DOHH2 (cell line): ENCODE measurements at regions not wholly inside any gene's neighbourhood (a gene's known extent, or its start where the extent isn't known, plus 50 kb on each side); places are given as distances from the start of the nearest gene placed in this dataset.

ENCODE experiments used
- H3F3A ChIP-seq: fragments of 200-600 bp; sonication (generic), shearing (Covaris generic); 2 replicates; pipeline ENCODE4 v1.6.0; 2016; ENCODE audit warnings: antibody characterized with exemption, mild to moderate bottlenecking; ENCODE audit not compliant: control insufficient read depth, insufficient read depth
- H3K27ac ChIP-seq: fragments of 200-600 bp; sonication (generic); 2 replicates; pipeline ENCODE4 v1.5.1; 2014; ENCODE audit warnings: low read depth, mild to moderate bottlenecking, low read length, moderate library complexity
- H3K27me3 ChIP-seq: fragments of 200-600 bp; sonication (generic); 2 replicates; pipeline ENCODE4 v1.6.1; 2014; ENCODE audit warnings: mild to moderate bottlenecking, low read length, mixed read lengths; ENCODE audit not compliant: control insufficient read depth
- H3K36me3 ChIP-seq: fragments of 200-600 bp; sonication (generic); 2 replicates; pipeline ENCODE4 v1.6.1; 2014; ENCODE audit warnings: mild to moderate bottlenecking, low read length, moderate library complexity, mixed read lengths; ENCODE audit not compliant: control insufficient read depth
- H3K4me1 ChIP-seq: fragments of 200-600 bp; sonication (generic); 2 replicates; pipeline ENCODE4 v1.6.1; 2014; ENCODE audit warnings: mild to moderate bottlenecking, low read length, mixed read lengths; ENCODE audit not compliant: control insufficient read depth
- H3K4me2 ChIP-seq: fragments of 200-600 bp; sonication (generic); 2 replicates; pipeline ENCODE4 v1.6.0; 2014; ENCODE audit warnings: mild to moderate bottlenecking, low read length, moderate library complexity
- H3K4me3 ChIP-seq: fragments of 200-600 bp; sonication (generic); 2 replicates; pipeline ENCODE4 v1.5.1; 2014; ENCODE audit warnings: mild to moderate bottlenecking, low read length, mixed read lengths
- H3K79me2 ChIP-seq: fragments of 200-600 bp; sonication (generic); 2 replicates; pipeline ENCODE4 v1.6.1; 2014; ENCODE audit warnings: mild to moderate bottlenecking, low read length, mixed read lengths; ENCODE audit not compliant: control insufficient read depth
- H3K9me2 ChIP-seq: fragments of 200-600 bp; sonication (generic); replicated peaks from 2 replicates; pipeline ENCODE4 v1.6.1; 2014; ENCODE audit warnings: mild to moderate bottlenecking, low read length, mixed read lengths; ENCODE audit not compliant: control insufficient read depth
- H3K9me3 ChIP-seq: fragments of 200-600 bp; sonication (generic); 2 replicates; pipeline ENCODE4 v1.6.1; 2014; ENCODE audit warnings: antibody characterized with exemption, low read length, mixed read lengths; ENCODE audit not compliant: control insufficient read depth, insufficient read depth
- H4K20me1 ChIP-seq: fragments of 200-600 bp; sonication (generic); 2 replicates; pipeline ENCODE4 v1.6.0; 2014; ENCODE audit warnings: low read depth, mild to moderate bottlenecking, antibody characterized with exemption, low read length, moderate library complexity; ENCODE audit not compliant: control insufficient read depth, insufficient read depth
- EZH2phosphoT487 ChIP-seq: fragments of 200-600 bp; sonication (generic); IDR thresholded peaks from 2 replicates; pipeline ENCODE4 v1.6.1; 2017; ENCODE audit warnings: borderline replicate concordance, mild to moderate bottlenecking, antibody characterized with exemption, low read length, moderate library complexity, mixed read lengths
- TF ChIP-seq, protein P1 (sequence below): fragments of 200-600 bp; sonication (generic); IDR thresholded peaks from one replicate; pipeline ENCODE4 v1.5.1; 2014; ENCODE audit warnings: antibody characterized with exemption, mild to moderate bottlenecking, low read depth, low read length; ENCODE audit not compliant: poor library complexity, severe bottlenecking

GRCh38 chr2:60301726-60302125 lies 251.7 kb downstream of the BCL11A start:
- no peak for TF ChIP-seq EZH2phosphoT487
- TF ChIP-seq, protein P1, sequence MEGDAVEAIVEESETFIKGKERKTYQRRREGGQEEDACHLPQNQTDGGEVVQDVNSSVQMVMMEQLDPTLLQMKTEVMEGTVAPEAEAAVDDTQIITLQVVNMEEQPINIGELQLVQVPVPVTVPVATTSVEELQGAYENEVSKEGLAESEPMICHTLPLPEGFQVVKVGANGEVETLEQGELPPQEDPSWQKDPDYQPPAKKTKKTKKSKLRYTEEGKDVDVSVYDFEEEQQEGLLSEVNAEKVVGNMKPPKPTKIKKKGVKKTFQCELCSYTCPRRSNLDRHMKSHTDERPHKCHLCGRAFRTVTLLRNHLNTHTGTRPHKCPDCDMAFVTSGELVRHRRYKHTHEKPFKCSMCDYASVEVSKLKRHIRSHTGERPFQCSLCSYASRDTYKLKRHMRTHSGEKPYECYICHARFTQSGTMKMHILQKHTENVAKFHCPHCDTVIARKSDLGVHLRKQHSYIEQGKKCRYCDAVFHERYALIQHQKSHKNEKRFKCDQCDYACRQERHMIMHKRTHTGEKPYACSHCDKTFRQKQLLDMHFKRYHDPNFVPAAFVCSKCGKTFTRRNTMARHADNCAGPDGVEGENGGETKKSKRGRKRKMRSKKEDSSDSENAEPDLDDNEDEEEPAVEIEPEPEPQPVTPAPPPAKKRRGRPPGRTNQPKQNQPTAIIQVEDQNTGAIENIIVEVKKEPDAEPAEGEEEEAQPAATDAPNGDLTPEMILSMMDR, result no peak
- no peak overlapping the region for H3K4me2 ChIP-seq
- H3K4me3 ChIP-seq, result no peak overlapping the region
- H3K9me3 ChIP-seq, result no peaks in the 10 kb centered on the region
- H3K4me1 ChIP-seq, result peaks cover 40% of the 10 kb centered on the region
- H3K79me2 ChIP-seq, result no peaks in the 10 kb centered on the region
- no peaks in the 10 kb centered on the region for H3K9me2 ChIP-seq
- no peaks in the 10 kb centered on the region for H3K27me3 ChIP-seq
- peaks cover 14% of the 10 kb centered on the region; the same call in 1 of the 2 replicates for H3F3A ChIP-seq
- H3K27ac ChIP-seq, result no peak overlapping the region
- H4K20me1 ChIP-seq, result no peaks in the 10 kb centered on the region
- no peaks in the 10 kb centered on the region for H3K36me3 ChIP-seq

DNA sequence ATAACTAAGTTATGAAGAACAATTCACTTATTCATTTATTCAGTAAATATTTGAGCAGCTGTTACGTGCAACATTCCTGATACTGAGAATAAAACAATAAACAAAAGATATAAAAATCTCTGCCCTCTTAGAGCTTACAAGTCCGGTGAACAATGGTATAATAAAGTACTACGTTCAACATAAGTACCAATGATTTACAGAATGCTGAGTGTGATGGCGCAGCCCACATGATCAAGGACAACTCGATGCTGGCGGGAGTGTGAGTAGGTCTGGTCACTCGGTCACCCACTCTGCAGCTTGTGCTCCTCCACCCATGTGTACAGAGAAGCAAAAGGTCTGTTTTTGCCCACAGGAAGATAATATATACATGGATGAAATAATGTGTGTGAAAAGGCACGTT lies 254.3 kb downstream of the BCL11A start:
- H3K36me3 ChIP-seq, result no peaks in the 10 kb centered on the region
- TF ChIP-seq EZH2phosphoT487, result no peak
- TF ChIP-seq, protein P1, result no peak
- no peak overlapping the region for H3K4me2 ChIP-seq
- H3K27me3 ChIP-seq, result no peaks in the 10 kb centered on the region
- peaks cover 15% of the 10 kb centered on the region for H3K4me1 ChIP-seq
- H3K9me2 ChIP-seq, result no peaks in the 10 kb centered on the region
- no peaks in the 10 kb centered on the region for H3K79me2 ChIP-seq
- no peak overlapping the region for H3K4me3 ChIP-seq
- no peak overlapping the region for H3K27ac ChIP-seq
- no peaks in the 10 kb centered on the region for H4K20me1 ChIP-seq
- 0 out of 2 replicates have a peak, but pooled peaks cover 2% of the 10 kb centered on the region for H3F3A ChIP-seq
- no peaks in the 10 kb centered on the region for H3K9me3 ChIP-seq

GRCh38 chr2:60298006-60298696 lies 255.3 kb downstream of the BCL11A start:
- Histone ChIP-seq H3K4me1 (peaks cover 5% of the 10 kb centered on the region), H3F3A (0 out of 2 replicates have a peak, but pooled peaks cover 2% of the 10 kb centered on the region), H3K9me2 (no peaks in the 10 kb centered on the region), H3K79me2 (no peaks in the 10 kb centered on the region), H3K27ac (no peak overlapping the region), H3K4me2 (no peak overlapping the region), H3K27me3 (no peaks in the 10 kb centered on the region), H4K20me1 (no peaks in the 10 kb centered on the region), H3K9me3 (no peaks in the 10 kb centered on the region), H3K36me3 (no peaks in the 10 kb centered on the region), H3K4me3 (no peak overlapping the region)
- TF ChIP-seq, protein P1, result no peak
- no peak for TF ChIP-seq EZH2phosphoT487
